Thyroid gland (tissue), 4 donors: ENCODE measurements at regions not wholly inside any gene's neighbourhood (a gene's known extent, or its start where the extent isn't known, plus 50 kb on each side); places are given as distances from the start of the nearest gene placed in this dataset.

ENCODE experiments used
- CTCF ChIP-seq, 6 experiments: fragments of 200-600 bp in 3 of 6; fragments of 450-650 bp in 3 of 6; sonication (generic) in 3 of 6; IDR thresholded peaks; one replicate each; pipeline ENCODE4 v1.5.1; 2016 to 2019; ENCODE audit warnings: antibody characterized with exemption in 6 of 6, mild to moderate bottlenecking in 2 of 6, inconsistent platforms in 1 of 6, moderate library complexity in 1 of 6
- POLR2A ChIP-seq, 2 donors: fragments of 450-650 bp; IDR thresholded peaks; one replicate each; pipeline ENCODE4 v1.6.1; 2017; ENCODE audit warnings: antibody characterized with exemption in 2 of 2, mild to moderate bottlenecking in 2 of 2, moderate library complexity in 1 of 2

GRCh38 chr2:217011576-217011975 is 151.7 kb upstream of the TNP1 start:
- TF ChIP-seq CTCF (IDR thresholded peaks at IDR 0.05): no peak
- TF ChIP-seq POLR2A (IDR thresholded peaks at IDR 0.05): no peak
